KOPT-K1 (cell line): ENCODE measurements at regions not wholly inside any gene's neighbourhood (a gene's known extent, or its start where the extent isn't known, plus 50 kb on each side); places are given as distances from the start of the nearest gene placed in this dataset.

ENCODE experiments used
- H3K27ac ChIP-seq: fragments of 200-600 bp; sonication (generic); 2 replicates; pipeline ENCODE4 v1.5.1; 2016; ENCODE audit warnings: antibody characterized with exemption, mild to moderate bottlenecking, low read depth, low read length; ENCODE audit not compliant: poor library complexity, severe bottlenecking
- H3K36me3 ChIP-seq: fragments of 200-600 bp; sonication (generic); 2 replicates; pipeline ENCODE4 v1.5.1; 2017; ENCODE audit warnings: antibody characterized with exemption, mild to moderate bottlenecking, low read length, moderate library complexity; ENCODE audit not compliant: insufficient read depth
- H3K9me3 ChIP-seq: fragments of 200-600 bp; sonication (generic); 2 replicates; pipeline ENCODE4 v1.5.1; 2017; ENCODE audit warnings: antibody characterized with exemption, low read length, mild to moderate bottlenecking; ENCODE audit not compliant: insufficient read depth, poor library complexity, severe bottlenecking

DNA sequence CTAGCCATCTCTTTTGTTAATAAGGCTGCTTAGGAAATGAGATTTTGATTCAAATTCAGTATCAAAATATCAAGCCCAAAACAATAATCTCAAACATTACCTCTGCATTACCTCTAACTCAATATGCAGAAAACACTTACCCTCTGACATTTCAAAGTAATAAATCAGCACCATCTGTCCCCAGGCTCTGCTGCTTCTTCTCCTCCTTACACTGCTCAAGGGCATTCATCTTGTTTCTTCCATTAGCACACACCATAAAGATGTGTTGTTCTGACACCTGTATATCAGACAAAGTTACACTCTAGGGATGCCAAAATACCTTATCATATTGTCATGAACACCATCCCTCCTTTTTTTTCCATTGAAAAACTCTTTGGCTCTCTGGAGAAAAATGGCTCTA, 1630.3 kb downstream of the RPA4 start:
- no peak overlapping the region for H3K27ac ChIP-seq
- H3K9me3 ChIP-seq: no peaks in the 10 kb centered on the region
- no peaks in the 10 kb centered on the region for H3K36me3 ChIP-seq

DNA sequence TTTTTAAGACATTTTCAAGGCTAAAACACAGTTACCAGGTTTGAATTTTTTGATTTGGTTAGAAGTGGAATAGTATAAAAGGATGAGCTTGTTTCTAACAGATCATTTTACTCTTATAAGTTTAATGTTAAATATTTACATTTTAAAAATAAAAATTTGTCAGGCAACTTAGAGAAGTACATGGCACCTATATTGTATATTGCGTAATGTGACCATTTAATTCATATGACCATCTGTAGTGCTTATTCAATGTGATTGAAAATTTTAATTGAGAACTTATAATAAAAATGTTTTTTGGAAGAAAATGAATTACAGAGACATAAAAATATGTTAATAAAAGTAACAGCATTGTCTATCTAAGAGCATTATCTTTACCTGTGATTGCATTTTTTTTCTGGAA, 1632.4 kb downstream of the RPA4 start:
- no peaks in the 10 kb centered on the region for H3K36me3 ChIP-seq

DNA sequence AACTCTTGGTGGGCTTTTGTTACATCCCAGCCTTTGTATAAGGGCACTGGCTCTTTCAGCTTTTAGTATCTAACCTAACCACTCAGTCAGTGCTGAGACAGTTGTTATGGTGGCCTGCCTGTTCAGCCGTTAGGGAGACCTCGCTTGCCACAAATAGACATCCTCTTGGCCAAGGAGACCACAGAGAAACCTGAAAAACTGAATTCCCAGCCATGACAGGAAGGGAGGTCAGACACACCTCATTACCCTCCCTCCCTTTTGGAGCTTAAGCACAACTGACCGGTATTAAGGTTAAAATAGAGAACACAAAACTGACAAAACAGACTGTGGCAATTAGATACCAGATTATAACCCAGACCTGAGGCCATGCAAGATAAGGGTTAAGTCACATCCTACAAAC, 1639.3 kb downstream of the RPA4 start:
- H3K36me3 ChIP-seq: no peaks in the 10 kb centered on the region
- no peaks in the 10 kb centered on the region for H3K9me3 ChIP-seq
- H3K27ac ChIP-seq: no peak overlapping the region

More for the DNA sequence above, 1632.4 kb downstream of the RPA4 start:
- Histone ChIP-seq H3K9me3 (no peaks in the 10 kb centered on the region), H3K27ac (no peak overlapping the region)

DNA sequence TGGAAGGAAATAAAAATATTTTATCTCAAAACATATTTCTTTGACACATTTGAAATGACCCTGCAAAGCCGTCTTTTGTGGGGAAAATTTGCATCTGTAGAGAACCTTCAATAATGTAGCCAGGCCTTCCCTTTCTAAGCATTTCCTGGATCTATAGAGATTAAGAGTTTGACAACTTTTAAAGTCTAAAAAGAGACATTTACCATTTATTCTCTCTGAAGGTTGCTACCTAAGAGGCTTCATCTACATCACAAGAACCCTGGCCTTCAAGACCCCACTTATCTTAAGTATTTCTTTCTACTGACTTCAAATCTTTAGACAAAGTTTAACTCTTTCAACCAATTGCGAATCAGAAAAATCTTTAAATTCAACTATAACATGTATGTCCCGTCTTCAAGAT, 1639.8 kb downstream of the RPA4 start:
- Histone ChIP-seq H3K27ac (no peak overlapping the region), H3K36me3 (no peaks in the 10 kb centered on the region), H3K9me3 (no peaks in the 10 kb centered on the region)

DNA sequence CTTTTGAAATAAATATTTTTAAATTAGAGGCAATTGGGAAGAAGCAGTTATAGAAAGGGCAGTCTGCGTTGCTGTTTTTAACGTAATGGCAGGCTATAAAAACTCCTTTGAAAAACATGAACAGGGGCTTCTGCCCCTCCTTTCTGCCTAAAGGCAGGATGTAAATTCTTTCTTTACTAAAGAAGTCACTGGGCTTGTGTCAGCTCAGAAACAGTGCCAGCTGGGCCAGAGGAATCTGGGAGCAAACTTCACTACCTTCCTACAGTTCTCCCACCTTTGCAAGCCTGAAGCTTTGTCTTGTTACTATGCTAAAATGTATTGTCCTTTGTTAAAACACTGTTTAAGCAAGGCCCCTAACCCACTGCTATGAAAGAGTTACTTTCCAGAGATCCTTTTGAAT, 1664.8 kb downstream of the RPA4 start:
- no peaks in the 10 kb centered on the region for H3K36me3 ChIP-seq
- H3K9me3 ChIP-seq: no peaks in the 10 kb centered on the region
- H3K27ac ChIP-seq: no peak overlapping the region

DNA sequence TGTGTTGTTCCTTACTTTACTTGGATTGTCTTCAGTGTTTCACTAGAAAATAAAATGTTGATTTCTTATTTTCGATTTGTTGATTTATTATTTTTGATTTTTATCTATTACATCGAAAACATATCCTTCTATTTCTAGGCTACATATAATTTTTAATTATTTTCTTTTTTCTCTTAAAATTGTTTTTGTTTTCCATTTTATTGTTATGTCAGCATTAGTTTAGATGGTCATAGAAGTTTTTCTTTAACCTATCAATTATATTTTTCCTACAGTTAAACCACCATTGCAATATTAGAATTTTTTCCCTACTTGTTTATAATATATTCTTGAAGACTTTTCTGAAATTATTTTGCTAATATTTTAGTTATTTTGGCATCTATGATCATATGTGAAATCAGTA, 1685.1 kb downstream of the RPA4 start:
- no peak overlapping the region for H3K27ac ChIP-seq
- no peaks in the 10 kb centered on the region for H3K36me3 ChIP-seq
- no peaks in the 10 kb centered on the region for H3K9me3 ChIP-seq

DNA sequence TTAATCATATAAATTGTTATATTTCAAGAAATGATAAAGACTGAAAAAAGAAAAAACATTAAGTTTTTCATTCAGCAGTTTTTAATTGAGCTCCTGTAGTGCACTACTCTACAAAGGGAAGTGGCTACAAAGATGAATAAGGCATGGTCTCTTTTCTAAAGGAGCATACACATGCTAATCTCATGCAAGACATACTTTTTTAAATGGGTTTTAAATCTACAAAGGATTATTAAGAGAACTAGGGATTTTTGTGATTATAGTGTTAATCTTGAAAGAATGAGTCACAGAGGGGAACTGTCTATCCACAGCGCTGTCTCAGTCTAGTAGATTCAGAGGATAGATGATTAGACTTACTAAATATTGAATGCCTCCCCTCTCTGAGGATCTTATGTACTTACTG, 1722.2 kb downstream of the RPA4 start:
- H3K9me3 ChIP-seq: no peaks in the 10 kb centered on the region
- no peak overlapping the region for H3K27ac ChIP-seq
- no peaks in the 10 kb centered on the region for H3K36me3 ChIP-seq

DNA sequence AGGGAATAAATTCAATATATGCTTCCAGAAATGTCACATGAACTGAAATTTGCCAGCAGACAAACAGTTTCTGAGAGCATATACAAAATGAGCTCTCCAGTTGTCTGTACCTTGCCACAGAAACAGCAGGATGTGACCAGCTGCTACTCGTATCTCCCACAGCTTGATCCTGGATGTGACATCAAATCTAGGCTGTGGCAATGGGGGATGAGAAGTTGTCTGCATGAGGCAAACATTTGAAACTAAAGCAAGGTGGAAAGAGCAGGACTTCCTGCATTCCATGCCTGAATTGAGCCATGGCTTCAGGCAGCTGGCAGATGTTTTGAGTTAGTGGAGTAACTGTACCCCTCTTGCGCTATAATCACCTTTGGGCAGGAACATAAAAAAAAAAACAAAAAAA, 1724.0 kb downstream of the RPA4 start:
- H3K36me3 ChIP-seq: no peaks in the 10 kb centered on the region
- H3K27ac ChIP-seq: no peak overlapping the region
- no peaks in the 10 kb centered on the region for H3K9me3 ChIP-seq

DNA sequence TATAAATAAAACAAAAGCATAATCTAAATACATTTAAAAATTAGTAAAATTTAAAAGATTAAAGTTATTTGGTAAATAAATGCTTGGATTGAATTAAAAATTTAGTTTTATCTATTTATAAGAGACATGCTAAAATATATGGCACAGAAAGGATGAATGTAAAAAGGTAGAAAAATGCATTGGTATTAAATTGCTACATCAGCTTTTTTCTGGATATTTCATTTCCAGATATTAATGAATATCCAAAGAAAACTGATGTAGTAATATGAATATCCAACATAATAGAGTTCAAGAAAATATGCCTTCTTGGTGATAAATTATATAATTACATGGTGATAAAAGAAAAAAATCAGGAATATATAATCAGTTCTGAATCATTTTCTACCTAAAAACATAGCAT, 1743.9 kb downstream of the RPA4 start:
- Histone ChIP-seq H3K9me3 (no peaks in the 10 kb centered on the region), H3K27ac (no peak overlapping the region), H3K36me3 (no peaks in the 10 kb centered on the region)

DNA sequence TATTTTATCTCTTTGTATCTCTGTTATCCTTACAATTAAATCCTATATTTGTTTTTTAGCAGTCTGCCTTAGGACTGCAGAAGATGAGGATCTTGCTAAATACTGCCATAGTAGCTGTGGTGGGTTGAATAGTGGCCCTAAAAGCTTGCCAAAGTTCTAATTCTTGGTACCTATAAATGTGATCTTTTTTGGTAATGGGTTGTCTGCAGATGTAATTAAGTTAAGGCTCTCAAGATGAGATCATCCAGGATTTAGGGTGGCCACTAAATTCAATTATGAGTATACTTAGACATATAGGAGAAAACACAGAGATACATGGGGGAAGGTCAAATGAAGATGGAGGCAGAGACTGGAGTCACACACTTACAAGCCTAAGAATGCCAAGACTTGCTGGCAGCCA, 1753.7 kb downstream of the RPA4 start:
- no peaks in the 10 kb centered on the region for H3K9me3 ChIP-seq
- H3K27ac ChIP-seq: no peak overlapping the region
- no peaks in the 10 kb centered on the region for H3K36me3 ChIP-seq

DNA sequence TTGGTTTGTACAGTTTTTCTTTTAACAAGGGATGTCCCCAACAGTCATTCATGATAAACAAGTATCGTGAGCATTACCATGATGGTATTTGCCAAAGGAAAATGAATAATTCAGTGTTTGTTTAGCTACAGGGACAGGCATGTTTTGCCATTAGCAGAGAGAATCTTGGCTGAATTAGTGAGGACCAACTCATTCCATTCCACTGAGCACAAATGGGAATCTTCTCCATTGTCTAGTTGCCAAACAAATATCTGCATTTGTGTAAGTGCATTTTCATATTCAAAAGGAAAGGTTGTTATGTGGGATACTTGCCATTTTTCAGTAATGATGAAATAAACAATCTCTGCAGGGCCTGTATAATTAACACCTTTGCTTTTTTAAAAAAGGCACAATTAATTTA, 1762.6 kb downstream of the RPA4 start:
- no peak overlapping the region for H3K27ac ChIP-seq
- no peaks in the 10 kb centered on the region for H3K9me3 ChIP-seq
- no peaks in the 10 kb centered on the region for H3K36me3 ChIP-seq

DNA sequence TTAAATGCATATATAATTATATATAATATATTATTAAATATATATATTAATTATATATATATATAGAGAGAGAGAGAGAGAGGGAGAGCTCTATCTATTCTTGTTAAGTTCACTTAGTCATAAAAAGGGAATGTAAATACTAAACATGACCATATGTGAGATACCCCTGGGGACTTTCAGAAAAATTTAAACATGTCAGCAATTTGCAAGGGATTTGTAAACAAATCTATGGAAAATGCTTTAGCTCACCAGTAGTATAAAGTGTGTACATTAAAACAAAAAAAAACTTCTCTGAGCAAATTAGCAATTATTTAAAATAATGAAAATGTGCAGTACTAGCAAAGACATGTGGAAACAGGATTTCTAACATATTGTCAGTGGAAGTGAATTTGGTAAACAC, 1755.5 kb downstream of the PCDH19 start:
- Histone ChIP-seq H3K9me3 (no peaks in the 10 kb centered on the region), H3K27ac (no peak overlapping the region), H3K36me3 (no peaks in the 10 kb centered on the region)
